IPS-20b (cell line): ENCODE measurements at regions not wholly inside any gene's neighbourhood (a gene's known extent, or its start where the extent isn't known, plus 50 kb on each side); places are given as distances from the start of the nearest gene placed in this dataset.

Experiments used
- H3K27ac ChIP-seq: one replicate; pipeline ENCODE4 v1.5.1; 2013; ENCODE audit warnings: low read length
- H3K27me3 ChIP-seq: 2 replicates; pipeline ENCODE4 v1.6.1; 2013; ENCODE audit warnings: mild to moderate bottlenecking, low read length, inconsistent platforms; ENCODE audit not compliant: insufficient read depth
- H3K36me3 ChIP-seq: 2 replicates; pipeline ENCODE4 v1.6.1; 2013; ENCODE audit warnings: low read depth, mild to moderate bottlenecking, inconsistent platforms, low read length, moderate library complexity; ENCODE audit not compliant: insufficient read depth
- H3K4me1 ChIP-seq: 2 replicates; pipeline ENCODE4 v1.6.1; 2013; ENCODE audit warnings: mild to moderate bottlenecking, control low read depth, inconsistent platforms, low read length, moderate library complexity; ENCODE audit not compliant: insufficient read depth
- H3K4me3 ChIP-seq: 2 replicates; pipeline ENCODE4 v1.5.1; 2013; ENCODE audit warnings: mild to moderate bottlenecking, low read length, inconsistent platforms
- H3K9ac ChIP-seq: 2 replicates; pipeline ENCODE4 v1.6.1; 2013; ENCODE audit warnings: low read depth, mild to moderate bottlenecking, inconsistent platforms, low read length, moderate library complexity
- H3K9me3 ChIP-seq: 2 replicates; pipeline ENCODE4 v1.6.1; 2013; ENCODE audit warnings: mild to moderate bottlenecking, low read depth, low read length, inconsistent platforms; ENCODE audit not compliant: insufficient read depth

- Histone ChIP-seq H3K9ac (no peak overlapping the region), H3K4me3 (no peak overlapping the region), H3K27ac (no peak overlapping the region), H3K27me3 (no peaks in the 10 kb centered on the region), H3K4me1 (no peaks in the 10 kb centered on the region), H3K9me3 (no peaks in the 10 kb centered on the region), H3K36me3 (no peaks in the 10 kb centered on the region)
Observed at GRCh38 chr15:69505956-69506556, 53.4 kb downstream of the RPLP1 start.

GRCh38 chr15:69508659-69509058 is 56.0 kb downstream of the RPLP1 start:
- Histone ChIP-seq H3K9ac (no peak overlapping the region), H3K4me1 (no peaks in the 10 kb centered on the region), H3K27ac (no peak overlapping the region), H3K27me3 (no peaks in the 10 kb centered on the region), H3K36me3 (no peaks in the 10 kb centered on the region), H3K4me3 (no peak overlapping the region), H3K9me3 (no peaks in the 10 kb centered on the region)

DNA sequence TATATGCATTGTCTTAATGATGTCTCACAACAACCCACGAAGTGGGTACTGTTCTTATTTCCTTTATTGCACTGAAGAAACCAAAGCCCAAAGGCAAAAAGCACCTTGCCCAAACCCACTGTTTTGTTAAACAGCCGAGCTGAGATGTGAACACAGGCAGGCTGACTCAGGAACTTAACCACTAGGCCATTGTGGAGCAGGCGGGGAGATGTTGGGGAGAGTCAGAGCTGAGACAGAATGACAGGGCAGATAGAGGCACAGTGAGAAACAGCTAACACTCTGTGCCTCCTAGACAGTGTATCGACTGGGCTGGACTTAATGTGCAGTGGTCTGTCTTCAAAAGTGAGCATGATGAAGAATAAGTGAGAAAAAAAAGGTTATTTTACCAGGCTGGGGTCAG is 56.5 kb downstream of the RPLP1 start:
- Histone ChIP-seq H3K9me3 (no peaks in the 10 kb centered on the region), H3K36me3 (no peaks in the 10 kb centered on the region), H3K4me1 (no peaks in the 10 kb centered on the region), H3K4me3 (no peak overlapping the region), H3K9ac (no peak overlapping the region), H3K27ac (no peak overlapping the region), H3K27me3 (no peaks in the 10 kb centered on the region)

- Histone ChIP-seq H3K27ac (no peak overlapping the region), H3K4me1 (no peaks in the 10 kb centered on the region), H3K36me3 (no peaks in the 10 kb centered on the region), H3K9me3 (no peaks in the 10 kb centered on the region), H3K4me3 (no peak overlapping the region), H3K27me3 (no peaks in the 10 kb centered on the region), H3K9ac (no peak overlapping the region)
Observed at GRCh38 chr15:69510556-69510955, 57.9 kb downstream of the RPLP1 start.

GRCh38 chr15:69511015-69511414 is 58.4 kb downstream of the RPLP1 start:
- Histone ChIP-seq H3K27ac (no peak overlapping the region), H3K4me1 (no peaks in the 10 kb centered on the region), H3K4me3 (no peak overlapping the region), H3K9me3 (no peaks in the 10 kb centered on the region), H3K27me3 (no peaks in the 10 kb centered on the region), H3K9ac (no peak overlapping the region), H3K36me3 (no peaks in the 10 kb centered on the region)

DNA sequence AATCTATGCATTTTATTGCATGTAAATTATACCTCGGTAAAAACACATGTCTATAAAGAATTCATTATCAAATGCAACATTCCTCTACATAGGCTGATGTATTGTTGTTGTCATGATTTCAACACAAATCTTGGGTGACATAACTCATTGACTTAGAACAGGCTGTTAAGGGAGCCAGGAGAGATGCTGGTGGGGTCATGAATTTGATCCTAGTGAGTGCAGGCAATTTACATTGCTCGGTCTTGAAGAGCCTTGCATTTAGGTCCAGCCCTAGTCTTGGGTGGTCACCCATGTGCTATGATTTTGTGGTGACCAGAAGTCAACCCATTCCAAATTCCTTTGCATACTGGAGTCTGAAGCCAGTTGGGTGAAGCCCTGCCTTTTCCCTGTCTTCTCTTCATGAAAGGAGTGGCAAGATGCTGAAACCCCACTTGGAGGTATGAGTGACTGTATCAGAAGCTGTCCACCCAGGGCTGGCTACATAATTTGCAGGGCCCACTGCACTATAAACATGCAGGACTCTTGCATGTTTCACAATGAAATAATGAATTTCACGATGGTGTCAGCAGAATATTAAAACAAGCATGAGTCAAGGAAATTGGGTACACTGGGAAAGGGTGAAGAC is 59.2 kb downstream of the RPLP1 start:
- Histone ChIP-seq H3K9me3 (no peaks in the 10 kb centered on the region), H3K27ac (no peak overlapping the region), H3K4me3 (no peak overlapping the region), H3K27me3 (no peaks in the 10 kb centered on the region), H3K4me1 (no peaks in the 10 kb centered on the region), H3K9ac (no peak overlapping the region), H3K36me3 (no peaks in the 10 kb centered on the region)

GRCh38 chr15:69513450-69513960 is 60.9 kb downstream of the RPLP1 start:
- H3K9me3 ChIP-seq: no peaks in the 10 kb centered on the region
- no peak overlapping the region for H3K27ac ChIP-seq
- H3K9ac ChIP-seq: no peak overlapping the region
- H3K36me3 ChIP-seq: no peaks in the 10 kb centered on the region
- H3K4me3 ChIP-seq: no peak overlapping the region
- H3K27me3 ChIP-seq: no peaks in the 10 kb centered on the region
- no peaks in the 10 kb centered on the region for H3K4me1 ChIP-seq

GRCh38 chr15:69513986-69514385 is 61.4 kb downstream of the RPLP1 start:
- no peaks in the 10 kb centered on the region for H3K4me1 ChIP-seq
- no peaks in the 10 kb centered on the region for H3K9me3 ChIP-seq
- H3K36me3 ChIP-seq: no peaks in the 10 kb centered on the region
- H3K27ac ChIP-seq: no peak overlapping the region
- no peak overlapping the region for H3K4me3 ChIP-seq
- H3K9ac ChIP-seq: no peak overlapping the region
- no peaks in the 10 kb centered on the region for H3K27me3 ChIP-seq

- H3K27ac ChIP-seq: no peak overlapping the region
- no peaks in the 10 kb centered on the region for H3K36me3 ChIP-seq
- no peaks in the 10 kb centered on the region for H3K27me3 ChIP-seq
- H3K9ac ChIP-seq: no peak overlapping the region
- H3K9me3 ChIP-seq: no peaks in the 10 kb centered on the region
- H3K4me3 ChIP-seq: no peak overlapping the region
- no peaks in the 10 kb centered on the region for H3K4me1 ChIP-seq
Observed at GRCh38 chr15:69515508-69515907, 62.9 kb downstream of the RPLP1 start.

DNA sequence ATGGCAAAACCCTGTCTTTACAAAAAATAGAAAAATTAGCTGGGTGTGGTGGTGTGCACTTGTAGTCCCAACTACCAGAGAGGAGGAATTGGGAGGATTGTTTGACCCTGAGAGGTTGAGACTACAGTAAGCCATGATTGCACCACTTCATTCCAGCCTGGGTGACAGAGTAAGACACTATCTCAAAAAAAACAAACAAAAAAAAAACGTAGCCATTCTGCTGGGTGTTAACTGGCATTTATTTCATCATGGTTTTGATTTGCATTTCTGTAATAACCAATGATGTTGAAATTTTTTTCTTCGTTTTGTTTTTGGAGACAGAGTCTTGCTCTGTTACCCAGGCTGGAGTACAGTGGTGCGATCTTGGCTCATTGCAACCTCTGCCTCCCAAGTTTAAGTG is 63.3 kb downstream of the RPLP1 start:
- no peaks in the 10 kb centered on the region for H3K9me3 ChIP-seq

DNA sequence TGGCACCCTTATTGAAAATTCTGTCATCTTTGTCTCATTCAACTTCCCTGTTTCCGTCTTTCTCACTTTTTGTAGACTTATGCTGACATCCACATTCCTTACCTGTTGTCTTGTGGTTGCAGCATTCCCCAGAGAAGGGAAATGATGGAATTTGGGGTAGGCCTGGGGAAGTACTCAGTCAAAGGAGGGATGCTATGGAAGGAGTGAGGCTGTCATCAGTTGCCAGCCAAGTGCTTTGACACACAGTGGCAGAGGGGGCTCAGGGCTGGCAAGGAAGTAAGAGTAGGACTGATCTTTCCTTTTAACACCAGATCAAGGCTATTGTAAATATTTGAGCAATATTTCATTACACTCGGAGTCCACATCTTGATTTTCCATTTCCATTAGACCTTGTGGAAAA is 64.4 kb downstream of the RPLP1 start:
- Histone ChIP-seq H3K4me3 (no peak overlapping the region), H3K36me3 (no peaks in the 10 kb centered on the region), H3K4me1 (no peaks in the 10 kb centered on the region), H3K9me3 (no peaks in the 10 kb centered on the region), H3K27me3 (no peaks in the 10 kb centered on the region), H3K27ac (no peak overlapping the region), H3K9ac (no peak overlapping the region)

More for the DNA sequence above, 63.3 kb downstream of the RPLP1 start:
- Histone ChIP-seq H3K27me3 (no peaks in the 10 kb centered on the region), H3K4me3 (no peak overlapping the region), H3K36me3 (no peaks in the 10 kb centered on the region), H3K4me1 (no peaks in the 10 kb centered on the region), H3K27ac (no peak overlapping the region), H3K9ac (no peak overlapping the region)

DNA sequence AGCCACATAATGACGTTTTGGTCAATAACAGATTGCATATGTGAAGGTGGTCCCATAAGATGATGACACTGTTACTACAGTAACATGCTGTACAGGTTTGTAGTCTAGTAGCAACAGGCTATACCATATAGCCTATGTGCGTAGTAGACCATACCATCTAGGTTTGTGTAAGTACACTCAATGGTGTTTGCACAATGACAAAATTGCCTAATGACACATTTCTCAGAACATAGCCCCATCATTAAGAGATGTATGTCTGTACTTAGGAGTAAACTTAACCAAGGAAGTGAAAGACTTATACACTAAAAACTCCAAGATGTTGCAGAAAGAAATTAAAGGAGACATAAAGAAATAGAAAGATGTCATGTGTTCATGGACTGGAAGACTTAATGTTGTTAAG is 66.2 kb downstream of the RPLP1 start:
- Histone ChIP-seq H3K27me3 (no peaks in the 10 kb centered on the region), H3K4me3 (no peak overlapping the region), H3K4me1 (peaks cover 3% of the 10 kb centered on the region; the same call in 1 of the 2 replicates), H3K9ac (no peak overlapping the region), H3K36me3 (no peaks in the 10 kb centered on the region), H3K9me3 (no peaks in the 10 kb centered on the region), H3K27ac (no peak overlapping the region)
